ENCODE measurements at regions not wholly inside any gene's neighbourhood (a gene's known extent, or its start where the extent isn't known, plus 50 kb on each side); places are given as distances from the start of the nearest gene placed in this dataset.

- H3K9me3 ChIP-seq (replicated peaks; ENCODE audit: control insufficient read depth, insufficient read depth, low read length), result no peaks in the 10 kb centered on the region
- no peak overlapping the region for H3K27ac ChIP-seq (ENCODE audit: insufficient read depth, low read depth, low read length)
- H3K9ac ChIP-seq (replicated peaks; ENCODE audit: extremely low read depth, insufficient read depth, low read length), result no peak overlapping the region
- no peaks in the 10 kb centered on the region for H3K9me1 ChIP-seq (replicated peaks; ENCODE audit: control insufficient read depth, extremely low read depth, insufficient read depth, low read length)
- no peaks in the 10 kb centered on the region for H3K79me2 ChIP-seq (ENCODE audit: control insufficient read depth, insufficient read depth, low read length)
- FAIRE-seq (no peak), DNase-seq (ENCODE audit: low read depth, low spot score) (no peak)
- H3K4me1 ChIP-seq (ENCODE audit: control insufficient read depth, extremely low read depth, insufficient read depth, low read length), result no peaks in the 10 kb centered on the region
- H3K4me2 ChIP-seq (ENCODE audit: insufficient read depth, low read length), result no peak overlapping the region
- intact Hi-C loops (cut with micrococcal nuclease) (no loop called here), dilution Hi-C loops (cut with MboI; ENCODE audit: extremely low pct_ligation_motif_present, low sequenced_read_pairs) (no loop called here)
- H4K20me1 ChIP-seq (replicated peaks; ENCODE audit: control insufficient read depth, extremely low read depth, insufficient read depth, low read length), result no peaks in the 10 kb centered on the region
- no peak overlapping the region for H2AFZ ChIP-seq (ENCODE audit: low read depth, low read length)
- TF ChIP-seq EZH2 (IDR thresholded peaks at IDR 0.05; ENCODE audit: borderline replicate concordance, low read depth, low read length, severe bottlenecking), result no peak
- no peak for TF ChIP-seq POLR2A (IDR thresholded peaks at IDR 0.05; ENCODE audit: low read depth, low read length)
- TF ChIP-seq GATA2 (IDR thresholded peaks at IDR 0.05; ENCODE audit: insufficient read depth, insufficient read length, low read depth, low read length), result no peak
- TF ChIP-seq MYC (IDR thresholded peaks at IDR 0.05; ENCODE audit: low read depth, low read length), result no peak
- no peak for TF ChIP-seq JUN (IDR thresholded peaks at IDR 0.05; ENCODE audit: borderline replicate concordance, insufficient read depth, insufficient read length, low read depth)
- no peak for TF ChIP-seq FOS (IDR thresholded peaks at IDR 0.05; ENCODE audit: borderline replicate concordance, insufficient read depth, low read length)
- no peak for TF ChIP-seq CTCF (IDR thresholded peaks at IDR 0.05; ENCODE audit: extremely low read depth in 1 of 2, insufficient read depth in 1 of 2, low read depth in 1 of 2, low read length in 2 of 2)
- no peak for TF ChIP-seq MAX (IDR thresholded peaks at IDR 0.05; ENCODE audit: insufficient read depth, insufficient read length)
- no peak for TF ChIP-seq POLR2AphosphoS5 (IDR thresholded peaks at IDR 0.05; ENCODE audit: insufficient read depth, low read depth, low read length)
- ChIA-PET POLR2A (no interaction called here), CTCF (no interaction called here)
- no peak overlapping the region for H3K4me3 ChIP-seq (replicated peaks in 1 of 3; ENCODE audit: insufficient read depth in 1 of 3, low read depth in 1 of 3, low read length in 3 of 3)
- H3K36me3 ChIP-seq (ENCODE audit: control insufficient read depth in 2 of 2, extremely low read depth in 1 of 2, insufficient read depth in 2 of 2, low read length in 2 of 2), result no peaks in the 10 kb centered on the region
- no peaks in the 10 kb centered on the region for H3K27me3 ChIP-seq (ENCODE audit: control insufficient read depth in 2 of 2, insufficient read depth in 2 of 2, low read length in 2 of 2)
- no TSS peak for BruUV-seq (replicated peaks)
Measured at GRCh38 chr5:156126716-156127115, 200.2 kb upstream of the SGCD start.

All from endothelial cell of umbilical vein (primary cell).